IMR-90 (cell line): ENCODE measurements at regions not wholly inside any gene's neighbourhood (a gene's known extent, or its start where the extent isn't known, plus 50 kb on each side); places are given as distances from the start of the nearest gene placed in this dataset.

ENCODE experiments used
- BHLHE40 ChIP-seq: fragments of 150-350 bp; IDR thresholded peaks from 2 replicates; pipeline ENCODE4 v1.6.1; 2016; ENCODE audit warnings: mild to moderate bottlenecking, low read depth, low read length
- FOS ChIP-seq: fragments of 150-350 bp; IDR thresholded peaks from 2 replicates; pipeline ENCODE4 v1.6.1; 2016; ENCODE audit warnings: low read depth, low read length
- MAFK ChIP-seq: IDR thresholded peaks from 2 replicates; pipeline ENCODE4 v1.6.1; 2012; ENCODE audit warnings: low read depth, low read length, improper control_type of control experiment
- MAZ ChIP-seq: IDR thresholded peaks from 2 replicates; pipeline ENCODE4 v1.6.1; 2012; ENCODE audit warnings: low read depth, mild to moderate bottlenecking, low read length, improper control_type of control experiment, moderate library complexity, borderline replicate concordance
- NFE2L2 ChIP-seq: fragments of 150-350 bp; IDR thresholded peaks from 2 replicates; pipeline ENCODE4 v1.6.1; 2016; ENCODE audit warnings: low read depth, mild to moderate bottlenecking, low read length
- POLR2A ChIP-seq: IDR thresholded peaks from 2 replicates; pipeline ENCODE4 v1.6.1; 2012; ENCODE audit warnings: mild to moderate bottlenecking, low read depth, low read length
- RAD21 ChIP-seq: IDR thresholded peaks from 2 replicates; pipeline ENCODE4 v1.6.1; 2012; ENCODE audit warnings: low read length, improper control_type of control experiment
- RFX5 ChIP-seq: IDR thresholded peaks from 2 replicates; pipeline ENCODE4 v1.8.0; 2012; ENCODE audit warnings: low read depth, mild to moderate bottlenecking, low read length, moderate library complexity
- SMC3 ChIP-seq: fragments of 150-350 bp; IDR thresholded peaks from 2 replicates; pipeline ENCODE4 v1.6.1; 2016; ENCODE audit warnings: low read depth, mild to moderate bottlenecking, antibody characterized with exemption, low read length, moderate library complexity
- TF ChIP-seq, protein P1 (sequence below): conservative IDR thresholded peaks from 2 replicates; pipeline ENCODE4 v1.5.1; 2012; ENCODE audit warnings: mild to moderate bottlenecking, low read depth, low read length, improper control_type of control experiment
- TF ChIP-seq, protein P2 (sequence below): fragments of 150-350 bp; IDR thresholded peaks from 2 replicates; pipeline ENCODE4 v1.6.1; 2017; ENCODE audit warnings: mild to moderate bottlenecking, antibody characterized with exemption, low read length, low read depth

DNA sequence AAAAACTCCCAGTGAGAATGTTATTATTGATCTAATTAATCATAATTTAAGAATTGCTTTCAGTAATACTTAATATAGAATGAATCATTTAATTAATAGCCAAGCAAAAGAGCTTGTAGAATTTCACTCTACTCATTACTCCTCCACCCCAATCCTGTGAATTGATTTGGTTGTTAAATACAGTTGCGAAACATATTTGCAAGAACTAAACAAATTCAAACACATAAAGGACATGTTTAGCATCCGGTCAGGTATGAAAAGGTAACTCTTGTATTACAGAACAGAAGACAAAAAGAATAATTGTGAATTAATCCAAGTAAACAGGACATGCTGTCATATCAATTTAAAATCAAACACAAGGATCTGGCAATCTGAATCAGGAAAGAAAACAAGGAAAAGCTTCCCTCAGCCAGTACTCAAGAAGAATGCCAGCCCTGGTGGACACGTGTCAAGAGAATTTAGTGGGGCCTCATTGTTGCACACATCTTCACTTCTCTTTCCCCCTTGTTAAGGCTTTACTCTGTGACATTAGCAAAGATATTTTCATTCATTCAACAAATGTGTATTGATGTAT is 89.4 kb upstream of the SLC12A2 start:
- TF ChIP-seq, protein P1, sequence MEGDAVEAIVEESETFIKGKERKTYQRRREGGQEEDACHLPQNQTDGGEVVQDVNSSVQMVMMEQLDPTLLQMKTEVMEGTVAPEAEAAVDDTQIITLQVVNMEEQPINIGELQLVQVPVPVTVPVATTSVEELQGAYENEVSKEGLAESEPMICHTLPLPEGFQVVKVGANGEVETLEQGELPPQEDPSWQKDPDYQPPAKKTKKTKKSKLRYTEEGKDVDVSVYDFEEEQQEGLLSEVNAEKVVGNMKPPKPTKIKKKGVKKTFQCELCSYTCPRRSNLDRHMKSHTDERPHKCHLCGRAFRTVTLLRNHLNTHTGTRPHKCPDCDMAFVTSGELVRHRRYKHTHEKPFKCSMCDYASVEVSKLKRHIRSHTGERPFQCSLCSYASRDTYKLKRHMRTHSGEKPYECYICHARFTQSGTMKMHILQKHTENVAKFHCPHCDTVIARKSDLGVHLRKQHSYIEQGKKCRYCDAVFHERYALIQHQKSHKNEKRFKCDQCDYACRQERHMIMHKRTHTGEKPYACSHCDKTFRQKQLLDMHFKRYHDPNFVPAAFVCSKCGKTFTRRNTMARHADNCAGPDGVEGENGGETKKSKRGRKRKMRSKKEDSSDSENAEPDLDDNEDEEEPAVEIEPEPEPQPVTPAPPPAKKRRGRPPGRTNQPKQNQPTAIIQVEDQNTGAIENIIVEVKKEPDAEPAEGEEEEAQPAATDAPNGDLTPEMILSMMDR = no peak
- TF ChIP-seq POLR2A = no peak
- no peak for TF ChIP-seq BHLHE40
- no peak for TF ChIP-seq MAFK
- TF ChIP-seq FOS = no peak
- TF ChIP-seq RFX5 = no peak
- no peak for TF ChIP-seq NFE2L2
- TF ChIP-seq, protein P2, sequence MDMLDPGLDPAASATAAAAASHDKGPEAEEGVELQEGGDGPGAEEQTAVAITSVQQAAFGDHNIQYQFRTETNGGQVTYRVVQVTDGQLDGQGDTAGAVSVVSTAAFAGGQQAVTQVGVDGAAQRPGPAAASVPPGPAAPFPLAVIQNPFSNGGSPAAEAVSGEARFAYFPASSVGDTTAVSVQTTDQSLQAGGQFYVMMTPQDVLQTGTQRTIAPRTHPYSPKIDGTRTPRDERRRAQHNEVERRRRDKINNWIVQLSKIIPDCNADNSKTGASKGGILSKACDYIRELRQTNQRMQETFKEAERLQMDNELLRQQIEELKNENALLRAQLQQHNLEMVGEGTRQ = no peak
- TF ChIP-seq RAD21 = no peak
- no peak for TF ChIP-seq MAZ
- TF ChIP-seq SMC3 = no peak
